ENCODE measurements at regions not wholly inside any gene's neighbourhood (a gene's known extent, or its start where the extent isn't known, plus 50 kb on each side); places are given as distances from the start of the nearest gene placed in this dataset.

DNA sequence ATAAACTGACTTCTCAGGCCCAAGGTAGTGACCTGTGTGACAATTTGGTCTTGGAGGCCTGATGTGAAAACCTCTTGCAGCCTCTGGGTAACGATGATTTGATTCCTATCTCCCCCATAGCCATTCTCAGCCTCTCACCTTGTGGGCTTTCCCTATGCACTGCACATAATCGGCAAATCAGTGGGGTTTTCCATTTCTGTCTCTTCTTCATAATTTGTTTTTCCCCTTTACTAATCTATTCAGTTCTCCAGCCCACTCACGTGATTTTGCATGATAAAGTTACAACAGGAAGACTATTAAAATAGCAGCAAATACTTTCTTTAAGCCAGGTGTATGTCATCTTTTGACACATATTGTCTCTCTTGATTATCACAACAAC is 893.7 kb downstream of the TFAP2A start:
- H3K9me3 ChIP-seq = no peaks in the 10 kb centered on the region
- no peaks in the 10 kb centered on the region for H3K36me3 ChIP-seq
- DNase-seq = no peak
- no peaks in the 10 kb centered on the region for H3K27me3 ChIP-seq
- intact Hi-C loops (cut with DNase I; ENCODE audit: low total_unique reads) = no loop called here
- no peak for TF ChIP-seq POLR2A (IDR thresholded peaks at IDR 0.05)
- TF ChIP-seq, protein P1, sequence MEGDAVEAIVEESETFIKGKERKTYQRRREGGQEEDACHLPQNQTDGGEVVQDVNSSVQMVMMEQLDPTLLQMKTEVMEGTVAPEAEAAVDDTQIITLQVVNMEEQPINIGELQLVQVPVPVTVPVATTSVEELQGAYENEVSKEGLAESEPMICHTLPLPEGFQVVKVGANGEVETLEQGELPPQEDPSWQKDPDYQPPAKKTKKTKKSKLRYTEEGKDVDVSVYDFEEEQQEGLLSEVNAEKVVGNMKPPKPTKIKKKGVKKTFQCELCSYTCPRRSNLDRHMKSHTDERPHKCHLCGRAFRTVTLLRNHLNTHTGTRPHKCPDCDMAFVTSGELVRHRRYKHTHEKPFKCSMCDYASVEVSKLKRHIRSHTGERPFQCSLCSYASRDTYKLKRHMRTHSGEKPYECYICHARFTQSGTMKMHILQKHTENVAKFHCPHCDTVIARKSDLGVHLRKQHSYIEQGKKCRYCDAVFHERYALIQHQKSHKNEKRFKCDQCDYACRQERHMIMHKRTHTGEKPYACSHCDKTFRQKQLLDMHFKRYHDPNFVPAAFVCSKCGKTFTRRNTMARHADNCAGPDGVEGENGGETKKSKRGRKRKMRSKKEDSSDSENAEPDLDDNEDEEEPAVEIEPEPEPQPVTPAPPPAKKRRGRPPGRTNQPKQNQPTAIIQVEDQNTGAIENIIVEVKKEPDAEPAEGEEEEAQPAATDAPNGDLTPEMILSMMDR (IDR thresholded peaks at IDR 0.05) = no peak
- no peak overlapping the region for H3K27ac ChIP-seq
- no peaks in the 10 kb centered on the region for H3K4me1 ChIP-seq
- H3K4me3 ChIP-seq = no peak overlapping the region

DNA sequence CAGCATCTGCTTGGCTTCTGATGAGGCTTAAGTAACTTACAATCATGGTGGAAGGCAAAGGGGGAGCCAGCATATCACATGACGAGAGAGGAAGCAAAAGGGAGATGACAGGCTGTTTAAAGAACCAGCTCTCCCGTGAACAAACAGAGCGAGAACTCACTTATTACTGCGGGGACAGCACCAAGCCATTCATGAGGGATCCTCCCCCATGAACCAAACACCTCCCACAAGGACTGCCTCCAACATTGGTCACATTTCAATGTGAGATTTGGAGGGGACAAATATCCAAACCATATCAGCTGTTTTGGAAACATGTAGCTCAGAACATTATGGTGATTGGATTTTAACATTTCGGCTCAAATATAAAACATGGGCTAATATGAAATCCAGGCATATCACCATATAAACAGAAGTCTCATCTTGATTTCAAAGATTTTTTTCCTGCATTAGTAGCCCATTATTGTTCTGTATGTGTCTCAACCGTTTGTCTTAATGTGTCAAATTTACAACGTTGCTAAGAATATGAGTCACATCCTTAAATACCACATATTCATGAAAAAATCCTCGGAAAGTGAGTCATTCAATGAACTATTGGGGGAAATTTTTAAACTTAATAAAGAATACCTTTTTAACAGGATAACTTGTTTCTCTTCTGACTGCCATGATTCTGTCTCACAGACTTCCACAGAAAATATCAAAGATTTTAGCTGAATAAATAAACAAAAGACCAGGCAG is 894.3 kb downstream of the TFAP2A start:
- H3K4me3 ChIP-seq = no peak overlapping the region
- H3K9me3 ChIP-seq = no peaks in the 10 kb centered on the region
- H3K27ac ChIP-seq = no peak overlapping the region
- no peaks in the 10 kb centered on the region for H3K36me3 ChIP-seq
- H3K27me3 ChIP-seq = no peaks in the 10 kb centered on the region
- DNase-seq = no peak
- TF ChIP-seq, protein P1 (IDR thresholded peaks at IDR 0.05) = no peak
- TF ChIP-seq POLR2A (IDR thresholded peaks at IDR 0.05) = no peak
- intact Hi-C loops (cut with DNase I; ENCODE audit: low total_unique reads) = no loop called here
- no peaks in the 10 kb centered on the region for H3K4me1 ChIP-seq

DNA sequence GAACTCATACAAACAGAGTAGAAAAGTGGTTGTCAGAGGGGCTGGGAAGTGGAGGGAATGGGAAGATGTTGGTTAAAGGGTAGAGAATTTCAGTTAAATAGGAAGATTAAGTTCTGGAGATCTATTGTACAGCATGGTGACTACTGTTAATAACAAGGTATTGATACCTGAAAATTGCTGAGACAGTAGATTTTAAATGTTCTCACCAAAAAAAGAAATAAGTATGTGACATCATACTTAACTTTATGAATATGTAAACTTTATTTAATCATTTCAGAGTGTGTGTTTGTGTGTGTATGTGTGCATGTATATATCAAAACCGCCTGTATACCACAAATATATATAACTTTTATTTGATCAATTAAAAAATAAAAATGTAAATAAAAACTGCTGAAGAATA is 896.4 kb downstream of the TFAP2A start:
- Histone ChIP-seq H3K36me3 (no peaks in the 10 kb centered on the region), H3K9me3 (no peaks in the 10 kb centered on the region), H3K27me3 (no peaks in the 10 kb centered on the region), H3K27ac (no peak overlapping the region), H3K4me3 (no peak overlapping the region), H3K4me1 (no peaks in the 10 kb centered on the region)
- DNase-seq = no peak
- intact Hi-C loops (cut with DNase I; ENCODE audit: low total_unique reads) = no loop called here
- TF ChIP-seq, protein P1 (IDR thresholded peaks at IDR 0.05) = no peak
- TF ChIP-seq POLR2A (IDR thresholded peaks at IDR 0.05) = no peak

DNA sequence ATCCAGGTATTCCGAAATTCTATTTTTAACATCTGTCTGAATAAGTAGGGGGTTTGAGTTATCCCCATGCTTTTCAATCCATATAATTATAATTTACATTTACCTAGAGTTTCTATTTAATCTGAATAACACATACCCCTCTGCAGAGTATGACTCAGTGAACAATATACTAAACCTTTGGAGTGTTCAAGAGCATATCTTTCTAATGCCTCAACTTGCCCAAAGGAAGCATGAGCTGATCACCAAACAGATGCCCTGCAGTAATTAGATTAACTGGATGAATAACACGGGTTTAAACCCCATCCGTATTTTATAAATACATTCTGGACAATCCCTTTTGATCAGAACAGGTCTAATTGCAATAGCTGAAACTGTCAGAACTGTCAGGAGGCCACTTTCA is 897.1 kb downstream of the TFAP2A start:
- Histone ChIP-seq H3K9me3 (no peaks in the 10 kb centered on the region), H3K4me3 (no peak overlapping the region), H3K4me1 (no peaks in the 10 kb centered on the region), H3K27ac (no peak overlapping the region), H3K36me3 (no peaks in the 10 kb centered on the region), H3K27me3 (no peaks in the 10 kb centered on the region)
- no peak for DNase-seq
- TF ChIP-seq POLR2A (IDR thresholded peaks at IDR 0.05) = no peak
- TF ChIP-seq, protein P1 (IDR thresholded peaks at IDR 0.05) = no peak
- intact Hi-C loops (cut with DNase I; ENCODE audit: low total_unique reads) = no loop called here

DNA sequence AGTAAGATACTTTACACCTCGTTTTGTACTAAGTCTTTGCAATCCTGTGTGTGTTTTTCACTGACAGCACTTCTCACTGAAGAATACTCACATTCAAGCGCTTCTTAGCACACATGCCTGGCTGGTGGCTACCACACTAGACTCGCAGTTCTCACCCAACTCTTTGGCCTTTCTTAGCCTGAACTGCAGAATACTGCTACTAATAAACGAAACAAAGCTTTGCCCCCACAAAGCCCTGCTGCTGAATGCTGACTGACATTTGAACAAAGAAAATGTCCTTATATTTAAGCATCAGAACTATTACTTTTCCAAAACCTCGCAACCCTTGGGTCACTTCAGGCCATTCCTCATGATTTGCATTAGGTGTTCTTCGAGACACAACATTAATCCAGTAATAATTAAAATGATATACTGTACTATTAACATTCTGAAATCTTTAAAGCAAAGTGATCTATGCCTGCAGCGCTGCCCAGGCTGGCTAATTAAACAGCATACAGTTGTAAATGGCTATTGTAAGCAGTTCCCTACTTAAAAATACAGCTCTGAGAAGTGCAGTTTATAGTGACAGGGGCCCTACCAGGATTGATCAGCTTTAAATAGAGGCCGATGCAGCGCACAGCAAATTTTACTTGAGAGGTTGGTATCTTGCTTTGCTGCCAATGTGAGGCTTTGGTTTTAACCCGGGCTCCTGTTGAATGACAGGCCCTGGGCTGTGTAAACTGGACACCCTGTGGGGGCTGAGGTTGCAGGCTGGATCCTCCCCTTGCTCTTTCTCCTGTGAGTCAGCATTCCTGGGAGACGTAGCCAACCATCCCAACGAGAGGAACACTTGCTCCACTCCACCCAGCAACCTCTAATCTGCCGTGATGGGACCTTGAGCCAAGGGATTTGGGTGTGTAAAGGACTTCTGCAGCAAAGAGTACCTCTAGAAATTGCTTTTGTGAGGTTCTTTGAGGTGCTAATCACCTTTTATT is 899.0 kb downstream of the TFAP2A start:
- no peak for TF ChIP-seq POLR2A (IDR thresholded peaks at IDR 0.05)
- TF ChIP-seq, protein P1 (IDR thresholded peaks at IDR 0.05) = no peak
- no peaks in the 10 kb centered on the region for H3K36me3 ChIP-seq
- H3K27ac ChIP-seq = no peak overlapping the region
- H3K9me3 ChIP-seq = no peaks in the 10 kb centered on the region
- no peak overlapping the region for H3K4me3 ChIP-seq
- no peaks in the 10 kb centered on the region for H3K4me1 ChIP-seq
- intact Hi-C loops (cut with DNase I; ENCODE audit: low total_unique reads) = no loop called here
- no peaks in the 10 kb centered on the region for H3K27me3 ChIP-seq
- no peak for DNase-seq

All from uterus (tissue), 3 donors.